ENCODE measurements at regions not wholly inside any gene's neighbourhood (a gene's known extent, or its start where the extent isn't known, plus 50 kb on each side); places are given as distances from the start of the nearest gene placed in this dataset.

DNA sequence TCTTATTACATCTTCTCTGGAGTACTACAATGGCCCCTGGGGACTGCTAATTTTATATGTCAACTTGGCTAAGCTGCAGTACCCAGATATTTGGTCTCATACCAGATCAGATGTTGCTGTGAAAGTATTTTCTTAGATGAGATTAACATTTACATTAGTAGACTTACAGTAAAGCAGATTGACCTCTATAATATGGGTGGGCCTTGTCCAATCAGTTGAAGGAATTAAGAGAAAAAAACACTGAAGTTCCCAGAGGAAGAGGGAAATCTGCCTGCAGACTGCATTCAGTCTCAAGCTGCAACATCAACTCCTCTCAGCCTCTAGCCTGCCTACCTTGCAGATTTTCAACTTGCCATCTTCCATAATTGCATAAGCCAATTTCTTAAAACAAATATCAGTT, 430.1 kb downstream of the MED13L start:
- DNase-seq (ENCODE audit: low spot score) (no peak), ATAC-seq (ENCODE audit: low FRiP score) (no peak)
- no peak for TF ChIP-seq CTCF (IDR thresholded peaks at IDR 0.05)

DNA sequence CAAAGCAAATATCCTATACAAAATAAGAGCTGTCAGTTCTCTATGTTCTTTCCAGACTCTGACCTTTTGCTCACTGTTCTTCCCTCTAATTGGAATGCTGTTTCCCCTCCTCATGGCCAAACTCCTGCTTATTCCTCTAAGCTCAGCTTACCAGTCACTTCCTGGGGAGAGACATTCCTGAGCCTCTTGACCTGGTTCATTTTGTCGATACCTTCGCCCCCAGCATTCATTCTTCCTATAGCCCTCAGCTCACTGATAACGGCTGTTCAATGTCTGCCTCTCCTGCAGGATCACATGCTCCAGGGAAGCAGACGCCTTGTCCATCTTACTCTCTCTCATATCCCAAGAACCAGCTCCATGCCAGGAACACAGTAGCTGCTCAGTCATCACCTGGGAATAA, 431.0 kb downstream of the MED13L start:
- DNase-seq (ENCODE audit: low spot score) (no peak), ATAC-seq (ENCODE audit: low FRiP score) (no peak)
- no peak for TF ChIP-seq CTCF (IDR thresholded peaks at IDR 0.05)

GRCh38 chr12:115840159-115840558, 437.3 kb downstream of the MED13L start:
- ATAC-seq (ENCODE audit: low FRiP score) (no peak), DNase-seq (ENCODE audit: low spot score) (no peak)
- TF ChIP-seq CTCF (IDR thresholded peaks at IDR 0.05), result no peak

DNA sequence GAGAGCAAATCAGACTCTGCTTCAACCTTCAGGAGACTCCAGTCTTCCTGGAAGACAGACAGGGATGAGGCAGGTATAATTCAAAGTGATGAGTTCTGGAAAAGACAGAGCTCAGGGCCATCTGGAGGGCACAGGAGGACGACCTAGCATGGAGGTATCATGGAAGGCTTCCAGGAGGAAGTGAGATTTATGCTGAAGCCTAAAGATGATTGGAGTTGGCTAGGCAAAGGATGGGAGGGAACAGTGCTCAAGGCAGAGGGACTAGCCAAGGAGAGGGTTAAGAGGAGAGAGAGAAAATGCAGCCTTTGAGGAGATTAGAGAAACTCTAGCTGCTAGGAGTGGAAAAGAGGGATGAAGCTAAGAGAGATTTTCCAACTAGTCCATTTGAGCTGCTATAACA, 438.5 kb downstream of the MED13L start:
- no peak for TF ChIP-seq CTCF (IDR thresholded peaks at IDR 0.05)
- ATAC-seq (ENCODE audit: low FRiP score), result no peak
- DNase-seq (ENCODE audit: low spot score), result no peak

- no peak for DNase-seq (ENCODE audit: low spot score)
- no peak for TF ChIP-seq CTCF (IDR thresholded peaks at IDR 0.05)
- ATAC-seq (ENCODE audit: low FRiP score), result no peak
These were observed 440.3 kb downstream of the MED13L start for GRCh38 chr12:115837220-115837619.

DNA sequence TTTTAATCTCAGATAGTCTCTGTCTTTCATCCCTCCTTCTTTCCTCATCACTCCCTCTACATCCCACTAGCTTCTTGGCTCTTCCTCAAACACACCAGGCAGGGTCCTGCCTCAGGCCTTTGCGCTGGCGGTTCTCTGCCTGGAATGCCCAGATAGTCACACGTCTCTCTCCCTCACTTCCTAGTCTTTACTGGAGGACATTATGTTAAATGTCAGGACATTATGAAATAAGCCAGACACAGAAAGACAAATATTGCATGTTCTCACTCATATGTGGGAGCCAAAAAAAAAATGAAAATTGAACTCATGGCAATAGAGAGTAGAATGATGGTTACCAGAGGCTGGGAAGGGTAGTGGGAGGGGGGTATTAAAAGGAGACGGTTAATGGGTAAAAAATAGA, 442.0 kb downstream of the MED13L start:
- no peak for TF ChIP-seq CTCF (IDR thresholded peaks at IDR 0.05)
- ATAC-seq (ENCODE audit: low FRiP score) (no peak), DNase-seq (ENCODE audit: low spot score) (no peak)

- TF ChIP-seq CTCF (IDR thresholded peaks at IDR 0.05), result no peak
- ATAC-seq (ENCODE audit: low FRiP score), result no peak
- DNase-seq (ENCODE audit: low spot score), result no peak
These were observed 443.8 kb downstream of the MED13L start for GRCh38 chr12:115833704-115834103.

Measured in omental fat pad (tissue), 3 donors.